H1 (cell line): ENCODE measurements at regions not wholly inside any gene's neighbourhood (a gene's known extent, or its start where the extent isn't known, plus 50 kb on each side); places are given as distances from the start of the nearest gene placed in this dataset.

Experiments
- CTCF ChIA-PET: fragments of 300-600 bp; sonication (Branson Sonifier 250); formaldehyde crosslinking; loops from one replicate; lab custom pipeline; 2021; ENCODE audit not compliant: partially characterized antibody; lab: Charles Lee
- POLR2A ChIA-PET: fragments of 300-600 bp; sonication (Branson Sonifier 250); formaldehyde crosslinking; loops from one replicate; lab custom pipeline; 2021; ENCODE audit warnings: inconsistent platforms; ENCODE audit not compliant: partially characterized antibody; lab: Charles Lee
- DNase-seq, 2 experiments: peaks; one replicate each; pipeline versions ENCODE4 v3.0.0 to v3.0.0-alpha.2; 2010 to 2022; ENCODE audit warnings: low spot score in 2 of 2, low read depth in 1 of 2, mixed read lengths in 1 of 2
- FAIRE-seq: peaks from 2 replicates; lab custom pipeline; 2011; peaks lifted over from hg19 to GRCh38; lab: Jason Lieb, UNC
- H2AFZ ChIP-seq: 2 replicates; pipeline ENCODE4 v1.8.1; 2012; ENCODE audit warnings: low read length, inconsistent platforms
- H2AK5ac ChIP-seq: 2 replicates; pipeline ENCODE4 v1.6.1; 2013; ENCODE audit warnings: low read depth, low read length
- H2BK120ac ChIP-seq: replicated peaks from 2 replicates; pipeline ENCODE3; 2013; ENCODE audit warnings: low read depth, low read length, inconsistent platforms
- H2BK12ac ChIP-seq: 2 replicates; pipeline ENCODE4 v1.6.1; 2013; ENCODE audit warnings: low read depth, low read length
- H2BK15ac ChIP-seq: 2 replicates; pipeline ENCODE4 v1.6.1; 2013; ENCODE audit warnings: low read length
- H2BK20ac ChIP-seq: 2 replicates; pipeline ENCODE4 v1.6.1; 2013; ENCODE audit warnings: low read length
- H2BK5ac ChIP-seq: 2 replicates; pipeline ENCODE4 v1.6.1; 2013; ENCODE audit warnings: low read depth, low read length
- H3K14ac ChIP-seq: 2 replicates; pipeline ENCODE4 v1.6.1; 2013; ENCODE audit warnings: inconsistent platforms; ENCODE audit not compliant: insufficient read length
- H3K18ac ChIP-seq: 2 replicates; pipeline ENCODE4 v1.6.1; 2013; ENCODE audit warnings: low read length; ENCODE audit errors: extremely low read depth
- H3K23ac ChIP-seq: 2 replicates; pipeline ENCODE4 v1.6.1; 2013; ENCODE audit warnings: inconsistent platforms; ENCODE audit not compliant: insufficient read length
- H3K23me2 ChIP-seq: 2 replicates; pipeline ENCODE4 v1.6.1; 2013; ENCODE audit warnings: low read depth, low read length
- H3K27ac ChIP-seq: 2 replicates; pipeline ENCODE4 v1.6.1; 2011; ENCODE audit warnings: low read depth, low read length, inconsistent platforms
- H3K27me3 ChIP-seq, 4 experiments: replicated peaks in 1 of 4; 1 replicate in 1 of 4; 2 replicates in 3 of 4; pipeline versions ENCODE4 v1.6.1 to v1.8.1; 2011 to 2013; ENCODE audit warnings: low read length in 3 of 4, mild to moderate bottlenecking in 3 of 4, inconsistent platforms in 2 of 4, mixed read lengths in 2 of 4, moderate library complexity in 1 of 4; ENCODE audit not compliant: control insufficient read depth in 3 of 4, insufficient read depth in 3 of 4; ENCODE audit errors: extremely low read depth in 1 of 4
- H3K36me3 ChIP-seq, 4 experiments: 2 replicates each; pipeline versions ENCODE4 v1.6.1 to v1.8.1; 2011 to 2013; ENCODE audit warnings: mild to moderate bottlenecking in 4 of 4, low read length in 3 of 4, moderate library complexity in 2 of 4, control low read depth in 1 of 4, inconsistent platforms in 1 of 4; ENCODE audit not compliant: insufficient read depth in 4 of 4, control insufficient read depth in 2 of 4
- H3K4ac ChIP-seq: replicated peaks from 2 replicates; pipeline ENCODE3; 2013; ENCODE audit warnings: low read length, low read depth, mixed read lengths, inconsistent platforms; ENCODE audit not compliant: insufficient read length
- H3K4me1 ChIP-seq, 4 experiments: replicated peaks in 1 of 4; 1 replicate in 1 of 4; 2 replicates in 3 of 4; pipeline versions ENCODE4 v1.6.1 to v1.8.1; 2011 to 2013; ENCODE audit warnings: low read length in 3 of 4, inconsistent platforms in 2 of 4, mixed read lengths in 1 of 4; ENCODE audit not compliant: insufficient read depth in 4 of 4, control insufficient read depth in 3 of 4
- H3K4me2 ChIP-seq, 2 experiments: 2 replicates each; pipeline versions ENCODE4 v1.6.1 to v1.8.1; 2011 to 2013; ENCODE audit warnings: low read depth in 2 of 2, low read length in 2 of 2, control low read depth in 1 of 2, inconsistent platforms in 1 of 2, mild to moderate bottlenecking in 1 of 2; ENCODE audit not compliant: insufficient read depth in 1 of 2
- H3K4me3 ChIP-seq, 4 experiments: fragments of 200-600, 300-600 bp in 1 of 4; sonication (generic), shearing (Covaris generic), sonication (Bioruptor Twin) in 1 of 4; 2 replicates each; pipeline versions ENCODE4 v1.5.1 to v1.8.1; 2011 to 2016; ENCODE audit warnings: low read length in 4 of 4, low read depth in 3 of 4, control low read depth in 2 of 4, inconsistent platforms in 2 of 4, mild to moderate bottlenecking in 2 of 4, mixed read lengths in 1 of 4, moderate library complexity in 1 of 4; ENCODE audit not compliant: insufficient read depth in 2 of 4; ENCODE audit errors: extremely low read depth in 1 of 4
- H3K56ac ChIP-seq: replicated peaks from 2 replicates; pipeline ENCODE3; 2013; ENCODE audit warnings: low read depth, mild to moderate bottlenecking, mixed read lengths, low read length, inconsistent platforms; ENCODE audit not compliant: insufficient read length
- H3K79me1 ChIP-seq: 2 replicates; pipeline ENCODE4 v1.6.1; 2013; ENCODE audit warnings: low read depth, low read length, control low read depth
- H3K79me2 ChIP-seq, 2 experiments: 2 replicates each; pipeline versions ENCODE4 v1.6.1 to v1.8.1; 2012 to 2013; ENCODE audit warnings: low read length in 2 of 2, mild to moderate bottlenecking in 2 of 2, inconsistent platforms in 1 of 2; ENCODE audit not compliant: insufficient read depth in 2 of 2, control insufficient read depth in 1 of 2
- H3K9ac ChIP-seq, 4 experiments: replicated peaks in 1 of 4; 1 replicate in 1 of 4; 2 replicates in 3 of 4; pipeline versions ENCODE4 v1.6.1 to v1.8.1; 2011 to 2013; ENCODE audit warnings: low read depth in 3 of 4, low read length in 3 of 4, control low read depth in 2 of 4, mild to moderate bottlenecking in 2 of 4, moderate library complexity in 2 of 4, inconsistent platforms in 1 of 4; ENCODE audit errors: extremely low read depth in 1 of 4
- H3K9me3 ChIP-seq, 2 experiments: 2 replicates each; pipeline versions ENCODE4 v1.6.1 to v1.8.1; 2012 to 2013; ENCODE audit warnings: mild to moderate bottlenecking in 2 of 2, moderate library complexity in 2 of 2, control low read depth in 1 of 2, inconsistent platforms in 1 of 2, low read depth in 1 of 2, low read length in 1 of 2, mixed read lengths in 1 of 2; ENCODE audit not compliant: insufficient read depth in 2 of 2
- H4K20me1 ChIP-seq, 2 experiments: replicated peaks in 1 of 2; 2 replicates each; pipeline versions ENCODE3 to v1.8.1; 2011 to 2013; ENCODE audit warnings: inconsistent platforms in 2 of 2, low read length in 2 of 2, mild to moderate bottlenecking in 1 of 2; ENCODE audit not compliant: insufficient read depth in 2 of 2, control insufficient read depth in 1 of 2
- H4K5ac ChIP-seq: 2 replicates; pipeline ENCODE4 v1.6.1; 2013; ENCODE audit warnings: low read length, low read depth, mixed read lengths, inconsistent platforms; ENCODE audit not compliant: insufficient read length
- H4K8ac ChIP-seq: 2 replicates; pipeline ENCODE4 v1.8.0; 2013; ENCODE audit warnings: mild to moderate bottlenecking, moderate library complexity, low read length, inconsistent platforms; ENCODE audit not compliant: insufficient read depth; ENCODE audit errors: extremely low read depth
- H4K91ac ChIP-seq: replicated peaks from 2 replicates; pipeline ENCODE3; 2013; ENCODE audit warnings: low read length, mixed read lengths, inconsistent platforms; ENCODE audit not compliant: insufficient read length
- ATF3 ChIP-seq: IDR thresholded peaks from 2 replicates; pipeline ENCODE4 v1.6.1; 2011; ENCODE audit warnings: low read depth, mild to moderate bottlenecking, low read length; ENCODE audit not compliant: insufficient read depth
- CHD1 ChIP-seq: IDR thresholded peaks from 2 replicates; pipeline ENCODE4 v1.6.1; 2012; ENCODE audit warnings: low read depth, low read length, improper control_type of control experiment
- E2F6 ChIP-seq: IDR thresholded peaks from 2 replicates; pipeline ENCODE4 v1.6.1; 2012; ENCODE audit warnings: inconsistent platforms
- GTF2F1 ChIP-seq: IDR thresholded peaks from 2 replicates; pipeline ENCODE4 v1.6.1; 2012; ENCODE audit warnings: low read depth, low read length, improper control_type of control experiment, borderline replicate concordance
- HDAC2 ChIP-seq, 2 experiments: fragments of 300-600 bp in 1 of 2; sonication (generic) in 1 of 2; IDR thresholded peaks; 2 replicates each; pipeline ENCODE4 v1.6.1; 2011 to 2012; ENCODE audit warnings: low read depth in 2 of 2, low read length in 2 of 2, mild to moderate bottlenecking in 2 of 2, moderate library complexity in 2 of 2, borderline replicate concordance in 1 of 2, inconsistent platforms in 1 of 2
- KDM1A ChIP-seq: fragments of 200-600, 300-600 bp; sonication (generic); IDR thresholded peaks from 2 replicates; pipeline ENCODE4 v1.7.1; 2016; ENCODE audit warnings: mild to moderate bottlenecking, low read length, borderline replicate concordance
- KDM4A ChIP-seq: IDR thresholded peaks from one replicate; pipeline ENCODE4 v1.7.1; 2012; ENCODE audit warnings: low read depth, mild to moderate bottlenecking, moderate library complexity, low read length, inconsistent platforms; ENCODE audit not compliant: severe bottlenecking
- KDM5A ChIP-seq: fragments of 200-600 bp; IDR thresholded peaks from 2 replicates; pipeline ENCODE4 v1.7.1; 2012; ENCODE audit warnings: mild to moderate bottlenecking, low read length, inconsistent platforms, mixed read lengths
- SIX5 ChIP-seq: IDR thresholded peaks from 2 replicates; pipeline ENCODE4 v1.6.1; 2011; ENCODE audit warnings: mild to moderate bottlenecking, low read depth, low read length
- SP2 ChIP-seq: IDR thresholded peaks from 2 replicates; pipeline ENCODE4 v1.6.1; 2012; ENCODE audit warnings: mild to moderate bottlenecking, low read length, inconsistent platforms
- TAF1 ChIP-seq: IDR thresholded peaks from 2 replicates; pipeline ENCODE4 v1.6.1; 2011; ENCODE audit warnings: mild to moderate bottlenecking, low read depth, low read length
- ZNF274 ChIP-seq: IDR thresholded peaks from 2 replicates; pipeline ENCODE4 v1.7.0; 2012; ENCODE audit warnings: low read length, borderline replicate concordance; ENCODE audit errors: extremely low read depth
- WGBS, 2 experiments: shearing (Covaris generic) in 1 of 2; methylation state at CpG; one replicate each; pipeline versions ENCODE4 v1.1.6 to v1.1.7; 2013 to 2015; ENCODE audit warnings: low lambda C conversion rate in 2 of 2, mixed read lengths in 2 of 2, inconsistent platforms in 1 of 2, low coverage in 1 of 2, missing lambda C conversion rate in 1 of 2; ENCODE audit not compliant: insufficient replicate concordance in 2 of 2, insufficient coverage in 1 of 2, insufficient read length in 1 of 2; ENCODE audit errors: extremely low coverage in 1 of 2, missing lambda C conversion rate in 1 of 2; 5-methylcytosine and 5-hydroxymethylcytosine counted together

GRCh38 chr21:15236111-15236510, 171.3 kb upstream of the NRIP1 start:
- H3K27me3 ChIP-seq: peaks cover 0 to 8% (median 1%) of the 10 kb centered on the region in 4 experiments; a peak in 3 of 7 replicates
- no peaks in the 10 kb centered on the region for H3K79me1 ChIP-seq
- H3K56ac ChIP-seq: no peak overlapping the region
- H4K5ac ChIP-seq: no peak overlapping the region
- DNase-seq: no peak
- FAIRE-seq: no peak
- no peaks in the 10 kb centered on the region for H3K9me3 ChIP-seq
- no peak overlapping the region for H4K8ac ChIP-seq
- no peaks in the 10 kb centered on the region for H3K4me1 ChIP-seq
- WGBS, 2 experiments: 89% methylated on average over 2 of the region's 2 CpGs; no CpG with 5 or more reads in 1 of the 2 experiments
- no peak overlapping the region for H2BK120ac ChIP-seq
- H4K20me1 ChIP-seq: no peaks in the 10 kb centered on the region
- H3K27ac ChIP-seq: no peak overlapping the region
- no peak overlapping the region for H2AK5ac ChIP-seq
- no peak overlapping the region for H3K4me3 ChIP-seq
- H2AFZ ChIP-seq: no peak overlapping the region
- no peak overlapping the region for H3K4me2 ChIP-seq
- H2BK15ac ChIP-seq: no peak overlapping the region
- ChIA-PET CTCF (no interaction called here), POLR2A (no interaction called here)
- TF ChIP-seq TAF1 (no peak), ATF3 (no peak), KDM1A (no peak), SIX5 (no peak), GTF2F1 (no peak), E2F6 (no peak), KDM4A (no peak), ZNF274 (no peak), SP2 (no peak), KDM5A (no peak), HDAC2 (IDR thresholded peaks at IDR 0.05; ENCODE audit: borderline replicate concordance in 1 of 2, low read depth in 2 of 2, low read length in 2 of 2) (no peak), CHD1 (no peak)
- no peaks in the 10 kb centered on the region for H3K36me3 ChIP-seq
- no peaks in the 10 kb centered on the region for H3K79me2 ChIP-seq
- no peaks in the 10 kb centered on the region for H3K23me2 ChIP-seq
- no peak overlapping the region for H3K9ac ChIP-seq
- H2BK20ac ChIP-seq: no peak overlapping the region
- H2BK12ac ChIP-seq: no peak overlapping the region
- H3K18ac ChIP-seq: no peak overlapping the region
- H3K23ac ChIP-seq: no peak overlapping the region
- no peak overlapping the region for H3K14ac ChIP-seq
- H4K91ac ChIP-seq: no peak overlapping the region
- H3K4ac ChIP-seq: no peak overlapping the region
- no peak overlapping the region for H2BK5ac ChIP-seq
